Lower leg skin (tissue), 3 donors: ENCODE measurements at regions not wholly inside any gene's neighbourhood (a gene's known extent, or its start where the extent isn't known, plus 50 kb on each side); places are given as distances from the start of the nearest gene placed in this dataset.

Source experiments
- CTCF ChIP-seq, 3 donors: fragments of 450-650 bp; IDR thresholded peaks; one replicate each; pipeline ENCODE4 v1.5.1; 2016; ENCODE audit warnings: antibody characterized with exemption in 3 of 3, mild to moderate bottlenecking in 3 of 3, moderate library complexity in 2 of 3
- POLR2A ChIP-seq, 2 donors: fragments of 450-650 bp; IDR thresholded peaks; one replicate each; pipeline ENCODE4 v1.6.1; 2016 to 2017; ENCODE audit warnings: antibody characterized with exemption in 2 of 2, mild to moderate bottlenecking in 1 of 2, moderate library complexity in 1 of 2

GRCh38 chr3:39671600-39671999, 137.8 kb upstream of the MYRIP start:
- TF ChIP-seq CTCF (IDR thresholded peaks at IDR 0.05) (no peak), POLR2A (IDR thresholded peaks at IDR 0.05) (no peak)
